RKO (cell line): ENCODE measurements at regions not wholly inside any gene's neighbourhood (a gene's known extent, or its start where the extent isn't known, plus 50 kb on each side); places are given as distances from the start of the nearest gene placed in this dataset.
"Not testable (repeated sequence)": the region's sequence is repeated elsewhere in the genome, so short reads cannot be mapped to it uniquely, and the experiment has no call there.

Source experiments
- DNase-seq: peaks from one replicate; pipeline ENCODE4 v3.0.0-alpha.2; 2016; ENCODE audit warnings: low spot score

DNA sequence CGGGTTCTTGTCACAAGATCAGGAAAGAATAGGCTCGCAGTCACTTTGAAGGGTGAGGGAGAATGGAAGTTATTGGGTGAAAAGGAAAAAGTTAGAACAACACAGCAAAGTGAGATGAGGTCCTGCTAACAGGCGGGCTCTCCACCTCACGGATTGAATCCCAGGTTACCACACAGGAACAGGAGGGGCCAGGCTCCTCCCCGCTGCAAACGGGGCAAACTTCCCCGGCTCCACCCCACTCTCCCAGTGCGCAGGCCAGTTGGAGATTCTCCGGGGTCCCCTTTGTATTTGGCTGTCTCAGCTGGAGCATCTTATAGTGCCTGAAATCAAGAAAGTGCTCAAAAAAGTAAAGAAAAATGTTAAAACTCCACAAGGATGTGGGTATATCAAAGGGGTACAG is 78.3 kb upstream of the IPO5 start:
- no peak for DNase-seq

DNA sequence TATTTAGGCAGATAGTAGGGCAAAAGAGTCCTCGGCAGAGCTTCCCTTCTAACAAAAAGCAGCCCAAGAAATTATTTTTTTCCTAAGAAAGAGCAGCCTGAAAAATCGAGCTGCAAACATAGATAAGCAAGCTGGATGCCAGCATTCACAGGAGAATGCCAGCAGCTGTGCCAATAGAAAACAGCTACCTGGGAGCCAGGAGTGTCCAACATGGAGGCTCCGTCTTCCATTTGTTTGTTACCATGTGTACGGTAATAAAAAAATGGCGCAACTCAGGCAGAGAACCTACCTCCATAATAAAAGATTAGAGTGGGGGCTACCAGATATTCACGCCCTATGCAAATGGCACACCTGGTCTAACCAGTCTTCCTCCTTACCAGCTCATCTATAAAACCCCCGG is 77.6 kb upstream of the IPO5 start:
- DNase-seq = no peak

DNA sequence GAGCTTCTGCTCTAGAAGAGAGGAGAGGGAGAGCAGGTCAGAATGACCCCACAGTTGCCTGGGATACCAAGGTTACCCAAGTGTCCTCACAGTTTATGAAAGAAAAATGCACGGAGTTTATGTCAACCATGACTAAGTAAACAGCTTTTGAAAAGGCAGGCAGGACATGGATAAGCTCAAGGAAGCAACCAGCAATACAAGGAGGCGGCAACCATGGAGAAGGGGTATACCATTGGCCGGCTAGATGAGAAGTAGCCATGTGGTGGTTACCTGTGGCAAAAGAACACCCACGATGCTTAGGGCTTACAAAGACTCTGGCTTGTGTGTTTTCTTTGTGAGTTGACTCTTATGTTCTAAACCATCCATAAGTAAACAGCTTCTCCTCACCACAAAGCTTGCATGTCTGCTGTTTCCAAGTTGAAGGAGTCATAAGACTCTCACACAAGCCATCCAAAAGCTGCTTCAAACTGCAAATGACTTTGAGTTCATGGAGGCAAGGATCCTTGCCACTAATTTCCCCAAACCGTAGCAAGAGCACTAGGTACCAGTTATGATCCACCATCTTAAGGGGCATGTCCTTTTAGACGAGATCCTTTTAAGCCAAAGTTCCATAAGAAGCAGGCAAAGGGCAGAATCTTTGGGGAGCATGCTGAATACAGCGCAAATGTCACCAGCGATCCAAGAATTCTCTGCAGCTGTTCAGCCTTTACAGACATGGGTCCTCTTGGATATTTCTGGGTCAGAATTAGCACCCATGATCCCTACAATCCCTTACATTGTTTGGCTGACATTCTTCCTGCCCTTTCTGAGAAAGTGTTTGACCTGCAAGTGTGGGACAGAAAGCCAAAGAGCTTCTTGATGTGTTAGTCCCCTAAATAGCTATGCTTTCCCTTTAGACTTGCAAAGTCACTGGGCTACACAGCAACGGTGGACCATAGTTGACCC is 74.8 kb upstream of the IPO5 start:
- DNase-seq = no peak

DNA sequence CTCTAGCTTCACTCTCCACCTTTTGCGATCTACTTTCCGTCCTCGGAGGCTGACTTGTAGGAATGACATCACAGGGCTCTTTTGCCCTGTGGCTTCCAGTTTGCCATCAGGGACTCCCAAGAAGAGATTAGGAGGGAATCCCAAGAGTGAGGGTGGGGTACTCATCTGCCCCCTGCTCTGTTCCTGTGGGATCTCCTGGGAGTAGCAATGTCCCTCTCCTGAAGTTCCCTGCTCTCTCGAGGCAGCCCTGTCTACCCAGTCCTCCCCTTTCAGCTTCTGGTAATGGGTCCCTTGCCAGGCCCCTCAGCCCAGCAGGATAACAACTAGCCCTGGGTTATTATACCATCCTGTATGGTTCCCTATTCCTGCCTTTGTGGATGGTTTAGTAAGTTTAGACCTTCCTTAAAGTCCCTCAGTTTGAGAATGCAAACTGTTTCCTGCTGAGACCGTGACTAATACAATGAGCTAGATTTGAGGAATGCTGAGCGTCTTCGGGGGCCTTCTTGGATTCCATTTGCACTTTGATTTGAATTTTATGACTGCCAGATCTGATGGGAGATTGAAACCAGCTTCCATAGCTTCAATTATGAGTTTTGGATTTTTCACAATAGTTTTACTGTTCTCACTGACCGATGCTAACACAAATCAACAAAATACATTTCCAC is 73.7 kb upstream of the IPO5 start:
- peak; percentile 58 for DNase-seq

DNA sequence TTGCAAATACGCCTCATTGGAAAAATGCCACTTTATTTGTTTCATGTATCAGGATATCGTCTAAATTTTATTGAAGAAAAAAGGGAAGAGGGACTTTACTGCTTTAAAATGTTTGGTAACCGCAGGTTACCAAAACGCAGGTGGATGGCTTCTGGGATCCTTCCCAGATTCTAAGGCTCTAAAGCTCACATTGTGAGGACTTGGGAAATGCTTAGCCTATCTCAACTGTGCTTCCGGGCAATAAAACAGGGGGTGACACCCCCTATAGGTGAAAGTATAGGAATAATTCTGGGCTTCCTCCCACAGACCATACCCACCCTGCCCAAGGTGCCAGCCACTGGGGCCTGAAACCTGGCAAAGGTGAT is 73.2 kb upstream of the IPO5 start:
- no peak for DNase-seq

DNA sequence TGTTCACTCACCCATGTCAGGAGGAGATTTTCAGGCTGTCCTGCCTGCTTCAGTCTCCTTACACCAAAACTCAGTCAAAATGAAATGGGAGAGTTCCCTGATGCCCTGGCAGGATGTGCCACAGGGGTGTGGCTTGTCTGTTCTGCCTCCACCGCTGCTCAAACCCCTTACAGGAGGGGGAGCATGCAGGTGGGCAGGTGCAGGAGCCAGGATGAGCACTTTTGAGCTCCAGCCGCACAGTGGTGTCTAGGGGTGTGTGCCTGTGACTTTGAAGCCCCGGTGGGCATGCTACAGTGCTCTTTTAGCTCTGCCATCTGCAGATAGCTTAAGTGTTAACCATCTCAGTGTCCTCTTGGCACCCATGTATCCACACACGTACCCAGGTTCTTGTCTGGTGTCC is 71.9 kb upstream of the IPO5 start:
- no peak for DNase-seq

DNA sequence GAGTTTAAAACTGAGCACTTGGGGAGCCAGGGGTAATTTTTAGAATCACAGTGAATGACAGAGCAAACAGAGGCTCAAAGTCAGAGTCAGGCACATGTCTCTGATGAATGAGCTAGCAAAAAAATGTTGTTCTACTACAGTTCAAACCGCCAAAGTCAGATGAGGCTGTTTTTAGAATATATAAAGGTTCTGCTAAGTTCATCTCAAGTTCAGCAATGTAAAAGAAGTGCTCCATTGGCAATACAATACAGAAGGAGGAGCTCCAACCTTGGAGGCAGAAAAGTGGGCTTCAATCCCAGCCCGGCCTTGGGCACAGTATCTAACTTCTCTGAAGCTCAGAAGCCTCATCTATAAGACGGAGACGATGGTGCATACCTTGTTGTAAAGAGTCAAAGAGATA is 70.1 kb upstream of the IPO5 start:
- no peak for DNase-seq

DNA sequence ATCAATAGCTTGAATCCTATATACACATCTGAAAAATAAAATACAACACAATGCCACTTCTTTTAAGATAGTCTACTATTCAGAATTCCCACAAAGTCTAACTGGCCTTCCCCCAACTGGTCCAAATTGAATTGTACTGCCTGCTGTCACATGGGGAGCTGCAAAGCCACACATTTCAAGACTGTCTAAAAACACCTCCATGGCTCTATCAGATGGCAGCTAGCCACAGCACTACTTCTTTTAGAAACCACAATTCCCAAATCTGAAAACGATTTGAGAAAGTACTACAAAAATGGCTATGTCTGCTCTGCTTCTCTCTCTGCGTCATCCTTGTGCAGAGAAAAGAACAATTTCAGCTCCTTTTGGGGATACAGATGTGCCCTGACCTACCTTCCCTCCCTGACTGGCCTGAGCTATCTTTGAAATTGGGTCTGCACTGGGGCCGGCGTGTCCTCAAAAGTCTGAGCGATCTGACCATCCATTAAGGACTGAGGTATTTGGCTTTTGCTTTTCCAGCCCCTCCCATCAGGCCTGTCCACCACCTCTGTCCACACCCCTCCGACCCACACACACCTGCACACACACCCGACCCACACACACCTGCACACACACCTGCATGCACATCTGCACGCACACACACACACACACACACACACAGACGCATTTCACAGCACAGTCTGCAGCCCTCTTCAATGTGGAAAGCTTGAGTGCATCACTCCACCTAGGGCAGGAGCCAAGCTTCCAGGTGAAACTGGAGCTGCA is 68.6 kb upstream of the IPO5 start:
- no peak for DNase-seq

DNA sequence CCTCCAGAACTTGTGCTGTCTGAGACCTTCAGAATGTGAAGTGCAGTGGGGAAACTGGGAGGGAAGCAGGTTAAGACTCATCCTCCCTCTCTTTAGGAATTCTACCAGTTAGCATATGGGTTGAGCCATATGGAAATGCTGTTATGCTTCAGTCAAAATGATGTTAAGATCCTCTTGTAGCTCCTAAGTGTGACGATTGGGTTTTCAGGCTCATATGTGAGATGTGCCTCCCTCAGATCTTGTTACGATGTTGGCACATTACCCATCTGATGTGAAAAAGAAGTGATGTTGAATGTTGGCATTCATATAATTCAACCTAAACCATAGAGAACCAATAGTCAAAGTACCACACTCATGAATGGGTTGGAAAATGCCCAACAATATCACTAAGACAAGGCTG is 67.8 kb upstream of the IPO5 start:
- no peak for DNase-seq

DNA sequence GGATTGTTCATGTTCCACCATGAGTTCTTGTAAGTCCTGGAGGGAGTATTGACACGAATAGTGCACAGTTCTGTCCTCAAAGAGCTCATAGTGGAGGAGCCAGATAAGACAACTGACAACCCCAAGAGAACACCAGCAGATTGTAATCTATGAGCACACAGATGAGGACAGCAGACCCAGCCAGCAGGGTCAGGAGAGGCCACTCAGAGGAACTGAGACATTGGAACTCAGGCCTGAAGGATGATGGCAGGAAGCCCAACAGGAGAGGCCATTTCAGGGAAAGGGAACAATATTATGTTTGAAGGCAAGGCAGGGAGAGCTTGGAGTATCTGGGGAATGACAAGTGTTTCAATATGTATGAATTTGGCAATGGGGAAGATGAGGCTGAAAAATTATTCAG is 63.7 kb upstream of the IPO5 start:
- DNase-seq = no peak

DNA sequence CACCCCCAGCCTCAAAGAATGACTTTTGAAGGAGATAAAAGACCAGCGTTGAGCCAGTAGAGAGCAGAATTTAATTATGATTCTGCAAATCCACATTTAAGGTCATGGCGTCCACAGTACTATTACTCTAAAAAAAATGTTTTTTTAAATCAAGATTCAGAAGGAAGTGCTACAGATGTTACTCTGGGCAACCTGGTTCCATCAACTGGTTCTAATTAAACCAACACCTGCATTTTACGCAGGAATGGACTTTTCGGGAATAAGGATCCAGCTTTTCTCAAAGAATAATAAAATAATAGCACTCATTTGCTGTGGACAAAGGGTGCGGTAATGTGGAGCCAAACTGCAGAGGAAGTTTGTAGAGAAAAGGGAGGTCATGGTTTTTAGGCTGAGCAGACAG is 62.9 kb upstream of the IPO5 start:
- no peak for DNase-seq

DNA sequence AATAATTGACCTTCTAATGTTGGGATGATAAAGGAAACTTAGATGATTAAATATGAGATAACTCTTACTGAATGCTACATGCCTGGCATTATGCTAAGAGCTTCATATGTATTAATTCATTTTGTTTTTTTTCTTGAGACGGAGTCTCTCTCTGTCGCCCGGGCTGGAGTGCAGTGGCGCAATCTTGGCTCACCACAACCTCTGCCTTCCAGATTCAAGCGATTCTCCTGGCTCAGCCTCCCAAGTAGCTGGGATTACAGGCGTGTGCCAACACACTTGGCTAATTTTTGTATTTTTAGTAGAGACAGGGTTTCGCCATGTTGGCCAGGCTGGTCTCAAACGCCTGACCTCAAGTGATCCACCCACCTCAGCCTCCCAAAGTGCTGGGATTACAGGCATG is 61.5 kb upstream of the IPO5 start:
- not testable (repeated sequence) for DNase-seq

DNA sequence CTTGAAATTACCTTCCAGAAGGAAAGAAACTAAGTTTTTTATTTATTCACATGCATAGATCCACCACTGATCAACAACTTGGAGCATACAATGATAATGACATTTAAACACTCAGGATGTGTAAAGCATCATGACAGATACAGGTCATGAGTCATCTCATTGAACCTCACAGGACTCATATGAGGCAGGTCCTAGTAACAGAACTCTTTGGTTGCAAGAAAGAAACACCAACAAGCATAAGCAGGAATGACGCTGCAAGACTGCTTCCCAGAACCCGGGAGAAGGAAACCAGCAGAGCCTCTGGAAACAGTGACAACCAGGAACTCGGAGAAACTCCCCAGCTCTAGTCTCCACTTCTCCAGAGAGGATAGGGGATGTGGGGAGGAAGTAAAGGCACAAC is 60.8 kb upstream of the IPO5 start:
- DNase-seq = peak; percentile 60

DNA sequence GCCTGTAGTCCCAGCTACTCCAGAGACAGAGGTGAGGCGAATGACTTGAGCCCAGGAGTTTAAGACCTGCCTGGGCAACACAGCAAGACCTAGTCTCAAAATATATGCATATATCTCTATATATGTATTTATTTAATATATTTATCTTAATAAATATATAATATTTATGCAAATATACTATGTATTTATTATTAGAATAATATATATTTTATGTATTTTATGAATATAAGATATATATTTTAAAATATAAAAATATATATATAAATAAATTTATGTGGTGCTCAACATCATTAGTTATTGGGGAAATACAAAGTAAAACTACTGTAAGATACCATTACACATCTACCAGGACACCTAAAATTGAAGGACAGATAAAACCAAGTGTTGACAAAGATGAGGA is 58.1 kb upstream of the IPO5 start:
- DNase-seq = no peak

DNA sequence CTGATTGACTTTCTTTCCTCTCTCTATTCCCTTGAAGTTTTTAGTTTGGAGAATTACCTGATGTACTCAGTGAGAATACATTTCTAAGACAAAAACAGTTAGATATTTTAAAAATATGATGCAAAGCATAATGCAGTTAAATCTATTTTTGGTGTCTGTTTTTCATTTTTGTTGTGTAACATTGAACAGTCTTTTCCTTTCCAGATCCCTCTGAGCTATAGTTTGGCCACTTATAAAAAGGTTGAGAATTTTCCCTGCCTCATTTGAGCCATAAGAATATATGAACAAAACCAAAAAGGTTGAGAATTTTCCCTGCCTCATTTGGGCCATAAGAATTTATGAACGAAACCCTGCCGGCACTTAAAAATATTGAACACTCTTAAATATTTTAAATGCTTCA is 57.0 kb upstream of the IPO5 start:
- DNase-seq = no peak

DNA sequence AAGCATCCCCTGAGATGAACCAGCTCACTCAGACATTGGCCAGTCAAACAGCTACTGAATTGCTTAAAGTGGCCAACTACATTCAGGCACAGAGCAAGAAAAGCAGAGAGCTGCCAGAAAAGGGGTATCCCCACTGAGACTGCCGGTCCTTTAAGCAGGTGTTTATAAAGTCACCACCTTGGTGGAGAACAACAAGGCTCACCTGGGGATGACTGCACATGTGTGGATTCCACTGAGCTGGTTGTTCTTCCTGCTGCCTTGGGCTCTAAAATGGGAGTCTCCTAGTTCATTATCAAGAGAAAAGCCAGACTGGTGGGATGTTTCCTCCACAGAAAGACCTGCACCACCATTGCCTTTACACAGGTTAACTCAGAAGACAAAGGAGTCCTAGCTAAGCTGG is 51.8 kb upstream of the IPO5 start:
- DNase-seq = no peak
